ENCODE measurements at regions not wholly inside any gene's neighbourhood (a gene's known extent, or its start where the extent isn't known, plus 50 kb on each side); places are given as distances from the start of the nearest gene placed in this dataset.

DNA sequence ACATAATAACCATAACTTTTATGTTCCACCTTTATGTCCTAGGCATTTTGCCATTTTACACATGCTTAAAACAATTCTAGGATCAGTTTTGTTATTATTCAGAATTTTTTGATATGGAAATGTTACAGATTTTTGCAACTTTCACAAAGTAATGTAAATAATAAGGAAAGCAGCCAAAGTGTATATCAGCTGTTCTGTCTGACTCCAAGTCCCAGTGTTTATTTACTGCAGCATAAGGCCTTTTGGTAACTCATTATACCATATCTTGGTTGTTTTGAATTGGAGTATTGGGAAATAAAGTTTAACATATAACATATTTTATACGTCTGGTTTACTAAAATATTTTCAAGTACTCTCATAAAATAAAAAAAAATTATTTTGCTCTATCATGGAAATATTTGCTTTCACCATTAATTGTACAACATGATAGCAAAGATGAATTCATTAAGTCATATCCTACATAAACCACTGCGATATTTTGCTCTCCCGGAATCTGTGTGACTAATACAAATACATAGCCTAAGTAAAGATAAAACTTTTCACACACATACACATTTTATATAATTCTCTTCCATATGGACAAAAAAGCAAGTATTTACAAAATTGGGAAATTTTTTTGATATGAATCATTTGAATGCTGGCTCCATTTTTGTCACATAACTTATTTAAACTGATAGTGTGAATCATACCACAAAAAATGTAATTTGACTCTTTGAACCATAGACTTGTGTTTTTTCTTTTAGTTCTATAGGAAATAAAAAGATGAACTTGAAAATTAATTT lies 399.0 kb downstream of the PABPC4L start:
- TF ChIP-seq, protein P1, sequence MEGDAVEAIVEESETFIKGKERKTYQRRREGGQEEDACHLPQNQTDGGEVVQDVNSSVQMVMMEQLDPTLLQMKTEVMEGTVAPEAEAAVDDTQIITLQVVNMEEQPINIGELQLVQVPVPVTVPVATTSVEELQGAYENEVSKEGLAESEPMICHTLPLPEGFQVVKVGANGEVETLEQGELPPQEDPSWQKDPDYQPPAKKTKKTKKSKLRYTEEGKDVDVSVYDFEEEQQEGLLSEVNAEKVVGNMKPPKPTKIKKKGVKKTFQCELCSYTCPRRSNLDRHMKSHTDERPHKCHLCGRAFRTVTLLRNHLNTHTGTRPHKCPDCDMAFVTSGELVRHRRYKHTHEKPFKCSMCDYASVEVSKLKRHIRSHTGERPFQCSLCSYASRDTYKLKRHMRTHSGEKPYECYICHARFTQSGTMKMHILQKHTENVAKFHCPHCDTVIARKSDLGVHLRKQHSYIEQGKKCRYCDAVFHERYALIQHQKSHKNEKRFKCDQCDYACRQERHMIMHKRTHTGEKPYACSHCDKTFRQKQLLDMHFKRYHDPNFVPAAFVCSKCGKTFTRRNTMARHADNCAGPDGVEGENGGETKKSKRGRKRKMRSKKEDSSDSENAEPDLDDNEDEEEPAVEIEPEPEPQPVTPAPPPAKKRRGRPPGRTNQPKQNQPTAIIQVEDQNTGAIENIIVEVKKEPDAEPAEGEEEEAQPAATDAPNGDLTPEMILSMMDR (conservative IDR thresholded peaks at IDR 0.05) = no peak
- no peak for TF ChIP-seq ZFX (IDR thresholded peaks at IDR 0.05)
- H3K27ac ChIP-seq = no peak overlapping the region

DNA sequence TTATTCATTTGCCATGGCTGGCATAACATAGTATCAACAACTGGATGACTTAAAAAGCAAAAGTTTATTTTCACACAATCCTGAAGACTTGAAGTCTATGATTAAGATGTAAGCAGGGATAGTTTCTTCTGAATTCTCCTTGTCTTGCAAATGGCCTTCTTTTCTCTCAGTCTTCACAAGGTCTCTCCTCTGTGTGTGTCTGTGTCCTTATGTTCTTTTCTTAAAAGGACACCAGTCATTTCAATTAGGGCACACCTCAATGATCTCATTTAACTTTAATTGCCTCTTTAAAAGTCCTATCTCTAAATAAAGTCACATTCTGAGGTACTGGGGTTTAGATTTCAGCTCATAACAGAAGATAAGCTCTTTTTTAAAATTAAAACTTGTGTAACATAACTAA lies 399.7 kb downstream of the PABPC4L start:
- TF ChIP-seq, protein P1 (conservative IDR thresholded peaks at IDR 0.05) = no peak
- no peak for TF ChIP-seq ZFX (IDR thresholded peaks at IDR 0.05)
- no peak overlapping the region for H3K27ac ChIP-seq

DNA sequence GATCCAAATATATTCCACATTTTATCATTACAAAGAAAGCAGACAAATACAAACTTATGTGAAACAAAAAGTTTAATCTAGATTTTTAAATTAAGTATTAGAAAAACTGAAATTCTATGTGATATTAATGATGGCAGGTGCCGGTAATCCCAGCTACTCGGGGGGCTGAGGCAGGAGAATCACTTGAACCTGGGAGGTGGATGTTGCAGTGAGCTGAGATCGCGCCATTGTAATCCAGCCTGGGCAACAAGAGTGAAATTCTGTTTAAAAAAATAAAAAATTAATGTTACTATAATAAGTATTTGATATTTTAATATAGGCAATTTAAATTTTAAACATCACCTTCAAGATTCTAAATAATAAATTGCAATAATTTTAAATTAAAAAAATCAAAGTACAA lies 400.6 kb downstream of the PABPC4L start:
- no peak overlapping the region for H3K27ac ChIP-seq
- TF ChIP-seq, protein P1 (conservative IDR thresholded peaks at IDR 0.05) = no peak

DNA sequence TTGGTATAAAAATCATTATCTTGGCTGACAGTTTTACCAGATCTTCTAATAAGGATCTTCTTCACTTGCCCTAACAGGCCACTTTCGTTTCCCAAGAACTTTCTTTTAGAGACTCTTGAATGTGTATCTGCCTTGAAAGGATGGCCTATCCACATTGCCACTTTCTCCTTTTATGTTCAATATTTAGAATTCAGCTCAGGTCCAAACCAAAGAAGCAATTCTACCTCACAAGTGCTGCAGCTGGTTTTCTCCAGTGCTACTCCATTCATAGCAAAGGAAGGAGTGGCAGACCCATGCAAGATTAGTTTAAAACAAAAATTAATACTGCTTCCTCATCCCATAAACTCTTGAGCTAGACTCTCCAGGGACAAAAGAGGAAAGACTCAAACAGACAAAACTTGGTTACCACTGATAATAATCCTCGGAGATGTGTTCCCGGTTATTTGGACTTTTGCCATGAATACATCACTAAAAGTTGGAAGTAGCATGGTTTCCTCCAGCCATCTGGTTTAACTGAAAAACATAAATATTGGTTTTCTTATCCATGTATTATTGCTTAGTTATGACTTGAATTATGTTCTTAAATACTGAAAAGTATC lies 401.8 kb downstream of the PABPC4L start:
- no peak overlapping the region for H3K27ac ChIP-seq
- TF ChIP-seq ZFX (IDR thresholded peaks at IDR 0.05) = no peak
- TF ChIP-seq, protein P1 (conservative IDR thresholded peaks at IDR 0.05) = no peak

DNA sequence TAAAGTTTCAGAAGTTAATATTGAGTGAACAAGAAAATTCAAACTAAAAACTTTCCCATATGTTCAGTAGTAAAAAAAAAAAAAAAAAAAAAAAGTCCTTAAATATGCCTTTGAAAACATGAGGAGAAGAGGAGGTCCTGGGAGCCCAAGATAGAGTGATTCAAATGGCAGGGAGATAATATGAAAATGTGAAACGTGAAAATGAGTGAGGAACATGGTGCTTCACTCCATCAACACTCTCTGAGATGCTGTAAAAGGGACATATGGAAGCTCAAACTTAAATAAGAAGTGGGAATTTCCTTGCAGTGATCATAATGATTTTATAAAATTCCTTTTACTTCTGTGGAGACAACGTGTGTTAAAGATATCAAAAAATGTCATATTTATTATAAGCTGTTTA lies 423.9 kb downstream of the PABPC4L start:
- H3K27ac ChIP-seq = no peak overlapping the region
- TF ChIP-seq, protein P1 (conservative IDR thresholded peaks at IDR 0.05) = no peak
- no peak for TF ChIP-seq ZFX (IDR thresholded peaks at IDR 0.05)

DNA sequence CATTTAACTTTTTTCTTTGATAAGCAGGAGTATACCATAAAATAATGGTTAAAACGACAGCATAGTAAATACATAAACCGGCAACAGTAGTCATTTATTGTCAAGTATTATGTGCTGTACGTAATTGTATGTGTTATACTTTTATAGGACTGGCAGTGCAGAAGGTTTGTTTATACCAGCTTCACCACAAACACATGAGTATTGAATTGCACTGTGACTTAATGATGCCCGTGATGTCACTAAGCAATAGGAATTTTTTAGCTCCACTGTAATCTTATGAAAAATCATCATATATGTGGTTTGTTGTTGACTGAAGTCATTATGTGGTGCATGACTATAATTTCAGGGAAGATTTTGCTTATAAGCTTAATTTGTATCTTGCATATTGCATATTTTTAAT lies 424.6 kb downstream of the PABPC4L start:
- H3K27ac ChIP-seq = no peak overlapping the region
- no peak for TF ChIP-seq ZFX (IDR thresholded peaks at IDR 0.05)
- TF ChIP-seq, protein P1 (conservative IDR thresholded peaks at IDR 0.05) = no peak

DNA sequence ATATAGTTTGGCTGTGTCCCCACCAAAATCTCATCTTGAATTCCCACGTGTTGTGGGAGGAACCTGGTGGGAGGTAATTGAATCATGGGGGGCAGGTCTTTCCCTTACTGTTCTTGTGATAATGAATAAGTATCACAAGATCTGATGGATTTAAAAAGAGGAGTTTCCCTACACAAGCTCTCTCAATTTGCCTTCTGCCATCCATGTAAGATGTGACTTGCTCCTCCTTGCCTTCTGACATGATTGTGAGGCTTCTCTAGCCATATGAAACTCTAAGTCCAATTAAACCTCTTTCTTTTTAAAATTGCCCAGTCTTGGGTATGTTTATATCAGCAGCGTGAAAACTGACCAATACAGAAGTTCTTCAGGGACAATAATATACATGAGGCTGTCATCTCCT lies 425.1 kb downstream of the PABPC4L start:
- no peak overlapping the region for H3K27ac ChIP-seq
- no peak for TF ChIP-seq ZFX (IDR thresholded peaks at IDR 0.05)
- TF ChIP-seq, protein P1 (conservative IDR thresholded peaks at IDR 0.05) = no peak
